Retinal pigment epithelial cell (primary cell): ENCODE measurements at regions not wholly inside any gene's neighbourhood (a gene's known extent, or its start where the extent isn't known, plus 50 kb on each side); places are given as distances from the start of the nearest gene placed in this dataset.
A peak's percentile ranks its signal among the peaks of the same experiment; 100 is the strongest.

Source experiments
- DNase-seq: peaks from one replicate; pipeline ENCODE4 v3.0.0-alpha.2; 2010; ENCODE audit warnings: low read depth
- H3K4me3 ChIP-seq: 2 replicates; pipeline ENCODE4 v1.5.1; 2011; ENCODE audit warnings: mild to moderate bottlenecking, low read length, control low read depth, moderate library complexity
- TF ChIP-seq, protein P1 (sequence below): conservative IDR thresholded peaks from 2 replicates; pipeline ENCODE4 v1.5.1; 2011; ENCODE audit warnings: low read depth, low read length, control low read depth, inconsistent platforms

DNA sequence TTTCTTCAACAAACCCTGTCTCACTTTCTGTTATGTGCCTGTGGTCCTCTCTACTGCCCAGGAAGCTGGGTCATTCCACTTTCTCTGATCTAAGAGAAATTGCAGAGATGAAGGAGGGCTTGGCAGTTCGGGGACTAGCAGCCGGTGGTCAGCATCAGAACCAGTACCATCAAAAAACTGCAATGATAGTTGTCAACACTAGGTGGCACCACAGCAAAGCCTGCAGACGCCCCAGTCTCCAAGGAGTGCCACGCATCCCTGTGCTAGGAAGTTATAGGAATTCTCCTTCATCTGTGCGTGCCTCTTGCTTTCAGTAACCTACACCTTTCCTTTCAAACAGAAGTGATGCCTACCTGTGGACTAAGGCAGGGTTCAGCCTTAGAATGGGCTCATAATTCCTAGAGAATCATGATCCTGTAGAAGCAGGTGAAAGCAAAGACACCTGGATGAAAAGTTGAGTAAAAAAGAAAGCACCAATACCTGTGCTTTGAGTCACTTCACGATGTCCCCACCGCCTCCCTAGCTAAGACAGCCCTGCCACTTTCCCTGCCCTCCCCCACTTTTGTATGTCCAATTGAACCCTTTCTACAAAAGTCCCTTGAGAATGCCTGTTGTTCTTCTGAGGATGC is 129.2 kb downstream of the ADAMTS1 start:
- TF ChIP-seq, protein P1, sequence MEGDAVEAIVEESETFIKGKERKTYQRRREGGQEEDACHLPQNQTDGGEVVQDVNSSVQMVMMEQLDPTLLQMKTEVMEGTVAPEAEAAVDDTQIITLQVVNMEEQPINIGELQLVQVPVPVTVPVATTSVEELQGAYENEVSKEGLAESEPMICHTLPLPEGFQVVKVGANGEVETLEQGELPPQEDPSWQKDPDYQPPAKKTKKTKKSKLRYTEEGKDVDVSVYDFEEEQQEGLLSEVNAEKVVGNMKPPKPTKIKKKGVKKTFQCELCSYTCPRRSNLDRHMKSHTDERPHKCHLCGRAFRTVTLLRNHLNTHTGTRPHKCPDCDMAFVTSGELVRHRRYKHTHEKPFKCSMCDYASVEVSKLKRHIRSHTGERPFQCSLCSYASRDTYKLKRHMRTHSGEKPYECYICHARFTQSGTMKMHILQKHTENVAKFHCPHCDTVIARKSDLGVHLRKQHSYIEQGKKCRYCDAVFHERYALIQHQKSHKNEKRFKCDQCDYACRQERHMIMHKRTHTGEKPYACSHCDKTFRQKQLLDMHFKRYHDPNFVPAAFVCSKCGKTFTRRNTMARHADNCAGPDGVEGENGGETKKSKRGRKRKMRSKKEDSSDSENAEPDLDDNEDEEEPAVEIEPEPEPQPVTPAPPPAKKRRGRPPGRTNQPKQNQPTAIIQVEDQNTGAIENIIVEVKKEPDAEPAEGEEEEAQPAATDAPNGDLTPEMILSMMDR, result peak; percentile 86
- no peak for DNase-seq

DNA sequence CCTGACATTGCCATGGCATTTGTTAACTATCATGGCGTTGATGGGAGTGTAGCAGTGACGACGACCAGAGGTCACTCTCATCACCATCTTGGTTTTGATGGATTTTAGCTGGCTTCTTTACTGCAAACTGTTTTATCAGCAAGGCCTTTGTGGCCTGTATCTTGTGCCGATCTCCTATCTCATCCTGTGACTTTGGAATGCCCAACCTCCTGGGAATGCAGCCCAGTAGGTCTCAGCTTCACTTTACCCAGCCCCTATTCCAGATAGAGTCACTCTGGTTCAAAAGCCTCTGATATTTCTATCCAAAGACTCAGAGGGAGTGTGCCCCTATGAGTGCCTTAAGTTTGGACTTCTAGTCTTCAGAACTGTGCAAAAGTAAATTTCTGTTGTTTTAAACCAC is 130.1 kb downstream of the ADAMTS1 start:
- DNase-seq, result no peak
- H3K4me3 ChIP-seq, result no peak overlapping the region
- TF ChIP-seq, protein P1, result no peak

More for the DNA sequence above, 129.2 kb downstream of the ADAMTS1 start:
- no peak overlapping the region for H3K4me3 ChIP-seq

DNA sequence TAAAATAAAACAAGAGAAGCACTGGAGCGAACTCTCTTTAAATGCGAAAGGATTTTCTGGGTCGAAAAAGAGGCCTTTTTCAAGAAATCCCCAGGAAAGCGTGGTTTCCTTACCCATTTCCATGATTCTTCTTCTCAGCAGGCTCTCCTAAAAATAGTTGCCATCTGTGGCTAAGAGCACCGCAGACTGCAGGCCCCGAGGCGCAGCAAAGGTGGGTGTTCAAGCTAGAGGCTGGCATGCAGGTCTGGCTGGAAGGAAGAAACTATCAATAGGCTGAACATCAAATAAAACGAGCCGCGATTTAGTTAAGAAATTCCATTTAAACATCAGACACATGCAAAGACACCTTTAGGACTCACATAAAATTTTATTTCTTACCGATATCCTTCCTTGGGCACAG is 135.1 kb downstream of the ADAMTS1 start:
- TF ChIP-seq, protein P1, result no peak
- no peak for DNase-seq
- no peak overlapping the region for H3K4me3 ChIP-seq

DNA sequence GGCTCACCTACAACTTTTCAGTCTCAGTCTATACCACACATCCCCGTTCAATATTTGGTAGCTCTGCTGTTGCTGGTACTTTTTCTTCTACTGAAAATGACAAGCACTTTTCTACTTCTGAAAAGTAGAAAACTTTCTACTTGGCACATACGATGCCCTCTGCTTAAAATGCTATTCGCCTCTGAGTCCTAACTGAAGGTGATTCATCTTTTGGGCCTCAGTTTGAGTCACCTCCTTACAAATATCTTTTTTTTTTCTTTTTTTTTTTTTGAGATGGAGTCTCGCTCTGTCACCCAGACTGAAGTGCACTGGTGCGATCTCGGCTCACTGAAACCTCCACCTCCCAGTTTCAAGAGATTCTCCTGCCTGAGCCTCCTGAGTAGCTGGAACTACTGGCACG is 136.0 kb upstream of the CYYR1 start:
- TF ChIP-seq, protein P1, result no peak
- no peak for DNase-seq
- no peak overlapping the region for H3K4me3 ChIP-seq

DNA sequence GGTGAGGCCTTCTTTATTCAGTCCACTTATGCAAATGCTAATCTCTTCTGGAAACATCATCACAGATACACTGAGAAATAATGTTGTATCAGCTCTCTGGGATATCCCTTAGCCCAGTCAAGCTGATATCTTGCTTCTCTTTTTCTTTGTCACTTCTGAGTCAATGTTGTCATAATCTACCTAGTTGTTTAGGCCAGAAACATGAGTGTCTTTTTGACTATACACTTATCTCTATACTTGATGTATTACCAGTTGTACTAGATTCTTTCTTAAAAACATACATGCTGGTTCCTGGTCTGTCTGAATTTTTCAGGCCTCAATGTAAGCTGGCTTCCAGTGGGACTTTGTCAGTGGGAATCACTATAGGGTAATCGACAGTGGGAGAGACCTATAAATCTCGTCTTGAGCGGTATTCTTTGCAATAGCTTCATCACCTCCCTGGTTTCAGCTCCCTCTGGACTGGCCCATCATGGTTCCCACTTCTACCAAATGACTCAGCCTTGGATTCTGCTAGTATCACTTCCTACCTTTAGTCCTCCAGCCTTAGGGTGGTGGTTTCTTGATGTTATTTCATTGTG is 135.2 kb upstream of the CYYR1 start:
- no peak for DNase-seq
- H3K4me3 ChIP-seq, result no peak overlapping the region
- TF ChIP-seq, protein P1, result no peak

DNA sequence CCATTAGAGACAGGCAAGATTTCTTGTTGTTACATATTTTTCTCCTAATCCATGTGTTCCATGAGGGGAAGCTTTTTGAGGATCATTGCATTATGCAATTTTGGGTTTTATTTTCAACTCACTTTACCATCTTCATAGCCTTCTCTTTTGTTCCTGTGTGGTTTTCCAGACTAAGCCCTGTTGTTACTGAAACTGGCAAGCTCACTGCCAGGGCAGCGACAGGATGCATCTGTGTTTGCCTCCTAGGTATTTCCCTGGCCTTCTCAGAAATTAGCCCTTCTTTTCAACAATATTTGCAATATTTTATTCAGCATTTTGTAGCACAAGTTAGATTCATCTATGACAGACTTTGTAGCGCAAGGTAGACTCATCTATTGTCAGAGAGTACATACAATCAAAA is 134.2 kb upstream of the CYYR1 start:
- TF ChIP-seq, protein P1, result no peak
- H3K4me3 ChIP-seq, result no peak overlapping the region
- DNase-seq, result no peak

DNA sequence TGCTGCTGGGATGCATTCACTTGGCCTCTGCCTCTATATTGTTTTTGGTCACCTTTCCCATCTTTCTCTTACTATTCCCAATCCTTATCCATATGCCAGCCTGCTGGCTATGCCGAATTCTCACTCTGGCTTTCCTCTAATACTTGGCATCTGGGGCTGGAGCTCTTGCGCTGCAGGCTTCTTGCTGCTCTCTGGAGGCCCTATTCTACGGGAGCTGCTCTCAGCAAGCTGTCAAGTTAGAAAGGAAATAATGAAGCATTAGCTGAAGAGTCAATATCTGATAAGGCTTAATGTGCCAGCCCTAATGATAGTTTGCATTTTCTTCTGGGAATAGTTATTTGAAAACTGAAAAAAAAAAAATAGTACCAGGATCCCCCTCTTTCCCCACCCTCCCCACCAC is 125.3 kb upstream of the CYYR1 start:
- TF ChIP-seq, protein P1, result no peak
- no peak overlapping the region for H3K4me3 ChIP-seq
- DNase-seq, result no peak
